ENCODE measurements at regions not wholly inside any gene's neighbourhood (a gene's known extent, or its start where the extent isn't known, plus 50 kb on each side); places are given as distances from the start of the nearest gene placed in this dataset.

DNA sequence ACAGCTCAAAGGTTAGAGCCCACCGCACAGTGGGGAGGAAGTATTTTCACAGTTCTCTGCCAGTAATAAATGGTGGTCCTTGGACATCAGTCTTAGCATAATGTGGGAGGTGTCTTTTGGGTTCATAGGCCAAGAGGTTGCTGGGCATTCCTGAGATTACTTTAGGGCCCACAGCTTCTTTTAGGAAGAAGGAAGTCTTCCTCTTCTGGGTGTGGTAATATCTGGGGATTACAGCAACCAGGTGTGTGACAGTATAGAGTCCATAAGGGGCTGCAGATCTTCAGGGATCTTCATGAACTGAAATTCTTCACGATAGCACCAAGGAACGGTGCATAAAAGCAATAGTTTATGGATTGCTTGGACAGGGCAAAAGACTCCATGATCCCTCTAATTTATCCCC is 56.2 kb upstream of the PTGR2 start:
- TF ChIP-seq EZH2phosphoT487 (IDR thresholded peaks at IDR 0.05; ENCODE audit: borderline replicate concordance, low read depth, low read length), result no peak
- TF ChIP-seq, protein P1, sequence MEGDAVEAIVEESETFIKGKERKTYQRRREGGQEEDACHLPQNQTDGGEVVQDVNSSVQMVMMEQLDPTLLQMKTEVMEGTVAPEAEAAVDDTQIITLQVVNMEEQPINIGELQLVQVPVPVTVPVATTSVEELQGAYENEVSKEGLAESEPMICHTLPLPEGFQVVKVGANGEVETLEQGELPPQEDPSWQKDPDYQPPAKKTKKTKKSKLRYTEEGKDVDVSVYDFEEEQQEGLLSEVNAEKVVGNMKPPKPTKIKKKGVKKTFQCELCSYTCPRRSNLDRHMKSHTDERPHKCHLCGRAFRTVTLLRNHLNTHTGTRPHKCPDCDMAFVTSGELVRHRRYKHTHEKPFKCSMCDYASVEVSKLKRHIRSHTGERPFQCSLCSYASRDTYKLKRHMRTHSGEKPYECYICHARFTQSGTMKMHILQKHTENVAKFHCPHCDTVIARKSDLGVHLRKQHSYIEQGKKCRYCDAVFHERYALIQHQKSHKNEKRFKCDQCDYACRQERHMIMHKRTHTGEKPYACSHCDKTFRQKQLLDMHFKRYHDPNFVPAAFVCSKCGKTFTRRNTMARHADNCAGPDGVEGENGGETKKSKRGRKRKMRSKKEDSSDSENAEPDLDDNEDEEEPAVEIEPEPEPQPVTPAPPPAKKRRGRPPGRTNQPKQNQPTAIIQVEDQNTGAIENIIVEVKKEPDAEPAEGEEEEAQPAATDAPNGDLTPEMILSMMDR (conservative IDR thresholded peaks at IDR 0.05; ENCODE audit: low read length), result no peak
- Histone ChIP-seq H3K4me2 (ENCODE audit: low read length) (no peak overlapping the region), H3K4me3 (ENCODE audit: low read depth, low read length, poor library complexity, severe bottlenecking) (no peak overlapping the region), H3K79me2 (ENCODE audit: insufficient read depth, low read depth, low read length) (no peaks in the 10 kb centered on the region), H2AFZ (ENCODE audit: low read length) (no peak overlapping the region), H3K9me2 (ENCODE audit: insufficient read depth, low read length) (no peaks in the 10 kb centered on the region), H3K4me1 (ENCODE audit: insufficient read depth, low read length, poor library complexity, severe bottlenecking) (peaks cover 8% of the 10 kb centered on the region), H3K9me3 (ENCODE audit: low read length) (no peaks in the 10 kb centered on the region), H3K36me3 (ENCODE audit: insufficient read depth, low read length) (no peaks in the 10 kb centered on the region), H4K20me1 (ENCODE audit: insufficient read depth, low read length) (no peaks in the 10 kb centered on the region), H3K27ac (ENCODE audit: low read depth, low read length, poor library complexity, severe bottlenecking) (no peak overlapping the region)
- intact Hi-C loops (cut with micrococcal nuclease; ENCODE audit: unreplicated experiment), result no loop called here
- BruUV-seq (replicated peaks), result no TSS peak
- ChIA-PET CTCF (ENCODE audit: unreplicated experiment) (no interaction called here), POLR2A (interaction anchor here (0.7 kb wide), 1 partner anchor 648 kb away, joined by 3 read pairs; no protein-coding TSS in a partner anchor)
- DNase-seq (ENCODE audit: low spot score), result no peak

DNA sequence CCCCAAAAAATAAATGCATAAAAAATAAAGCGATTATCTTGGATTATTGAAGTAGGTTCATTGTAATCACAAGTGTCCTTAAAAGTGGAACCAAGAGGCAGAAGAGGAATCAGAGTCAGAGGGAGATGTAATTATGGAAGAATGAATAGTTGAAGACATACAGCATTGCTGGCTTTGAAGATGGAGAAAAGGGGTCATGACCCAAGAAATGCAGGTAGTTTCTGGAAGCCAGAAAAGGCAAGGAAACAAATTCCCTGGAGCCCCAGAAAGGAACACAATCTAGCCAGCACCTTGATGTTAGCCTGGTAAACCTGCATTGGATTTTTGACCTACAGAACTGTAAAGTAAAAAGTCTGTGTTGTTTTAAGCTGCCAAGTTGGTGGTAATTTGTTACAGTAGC is 57.5 kb upstream of the PTGR2 start:
- POLR2A ChIA-PET, result interaction anchor here (0.6 kb wide), 1 partner anchor 34 kb away, joined by 3 read pairs; a partner anchor contains a TSS
- no peak for TF ChIP-seq EZH2phosphoT487 (IDR thresholded peaks at IDR 0.05; ENCODE audit: borderline replicate concordance, low read depth, low read length)
- TF ChIP-seq, protein P1 (conservative IDR thresholded peaks at IDR 0.05; ENCODE audit: low read length), result no peak

DNA sequence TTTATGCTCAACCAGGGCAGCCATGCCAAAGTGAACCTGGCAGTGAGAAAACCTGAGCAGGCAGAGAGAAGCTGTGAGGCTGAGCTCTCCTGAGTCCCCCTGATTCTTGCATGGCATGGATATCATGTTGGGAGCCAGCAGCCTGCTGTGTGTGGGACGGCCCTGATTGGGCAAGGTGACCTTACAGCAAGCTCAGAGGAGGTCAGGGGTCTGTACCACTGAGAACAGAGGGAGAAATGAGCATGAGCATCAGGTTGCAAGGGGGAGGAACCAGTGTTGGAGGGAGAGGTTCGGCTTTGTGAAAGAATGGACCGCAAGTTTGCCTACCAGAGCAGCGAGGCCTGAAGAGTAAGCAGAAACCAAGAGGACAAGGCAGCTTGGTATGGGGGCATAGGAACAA is 59.1 kb upstream of the PTGR2 start:
- no peak overlapping the region for H3K4me3 ChIP-seq (ENCODE audit: low read depth, low read length, poor library complexity, severe bottlenecking)
- intact Hi-C loops (cut with micrococcal nuclease; ENCODE audit: unreplicated experiment), result no loop called here
- H3K4me2 ChIP-seq (ENCODE audit: low read length), result no peak overlapping the region
- H3K4me1 ChIP-seq (ENCODE audit: insufficient read depth, low read length, poor library complexity, severe bottlenecking), result peaks cover 30% of the 10 kb centered on the region
- no peaks in the 10 kb centered on the region for H3K9me3 ChIP-seq (ENCODE audit: low read length)
- no peaks in the 10 kb centered on the region for H3K79me2 ChIP-seq (ENCODE audit: insufficient read depth, low read depth, low read length)
- no peak overlapping the region for H3K27ac ChIP-seq (ENCODE audit: low read depth, low read length, poor library complexity, severe bottlenecking)
- no peaks in the 10 kb centered on the region for H3K36me3 ChIP-seq (ENCODE audit: insufficient read depth, low read length)
- no peak for DNase-seq (ENCODE audit: low spot score)
- BruUV-seq (replicated peaks), result no TSS peak
- ChIA-PET POLR2A (no interaction called here), CTCF (ENCODE audit: unreplicated experiment) (no interaction called here)
- H3K9me2 ChIP-seq (ENCODE audit: insufficient read depth, low read length), result no peaks in the 10 kb centered on the region
- TF ChIP-seq, protein P1 (conservative IDR thresholded peaks at IDR 0.05; ENCODE audit: low read length), result no peak
- no peak for TF ChIP-seq EZH2phosphoT487 (IDR thresholded peaks at IDR 0.05; ENCODE audit: borderline replicate concordance, low read depth, low read length)
- H2AFZ ChIP-seq (ENCODE audit: low read length), result no peak overlapping the region
- no peaks in the 10 kb centered on the region for H4K20me1 ChIP-seq (ENCODE audit: insufficient read depth, low read length)

More for the DNA sequence above, 57.5 kb upstream of the PTGR2 start:
- Histone ChIP-seq H3K4me1 (ENCODE audit: insufficient read depth, low read length, poor library complexity, severe bottlenecking) (peaks cover 19% of the 10 kb centered on the region), H3K4me3 (ENCODE audit: low read depth, low read length, poor library complexity, severe bottlenecking) (no peak overlapping the region), H4K20me1 (ENCODE audit: insufficient read depth, low read length) (no peaks in the 10 kb centered on the region), H3K79me2 (ENCODE audit: insufficient read depth, low read depth, low read length) (no peaks in the 10 kb centered on the region), H3K9me2 (ENCODE audit: insufficient read depth, low read length) (no peaks in the 10 kb centered on the region), H3K36me3 (ENCODE audit: insufficient read depth, low read length) (no peaks in the 10 kb centered on the region), H3K27ac (ENCODE audit: low read depth, low read length, poor library complexity, severe bottlenecking) (no peak overlapping the region), H2AFZ (ENCODE audit: low read length) (no peak overlapping the region), H3K9me3 (ENCODE audit: low read length) (no peaks in the 10 kb centered on the region), H3K4me2 (ENCODE audit: low read length) (no peak overlapping the region)
- CTCF ChIA-PET (ENCODE audit: unreplicated experiment), result no interaction called here
- no TSS peak for BruUV-seq (replicated peaks)
- intact Hi-C loops (cut with micrococcal nuclease; ENCODE audit: unreplicated experiment), result no loop called here
- no peak for DNase-seq (ENCODE audit: low spot score)
